GM19395 (cell line): ENCODE measurements at regions not wholly inside any gene's neighbourhood (a gene's known extent, or its start where the extent isn't known, plus 50 kb on each side); places are given as distances from the start of the nearest gene placed in this dataset.
"Not testable (repeated sequence)": the region's sequence is repeated elsewhere in the genome, so short reads cannot be mapped to it uniquely, and the experiment has no call there.

Experiments
- ATAC-seq: cut with Tn5 transposase; IDR thresholded peaks from one replicate; pipeline ENCODE4 v1.9.1; 2021; ENCODE audit warnings: mild to moderate bottlenecking, moderate library complexity; ENCODE audit not compliant: unreplicated experiment

DNA sequence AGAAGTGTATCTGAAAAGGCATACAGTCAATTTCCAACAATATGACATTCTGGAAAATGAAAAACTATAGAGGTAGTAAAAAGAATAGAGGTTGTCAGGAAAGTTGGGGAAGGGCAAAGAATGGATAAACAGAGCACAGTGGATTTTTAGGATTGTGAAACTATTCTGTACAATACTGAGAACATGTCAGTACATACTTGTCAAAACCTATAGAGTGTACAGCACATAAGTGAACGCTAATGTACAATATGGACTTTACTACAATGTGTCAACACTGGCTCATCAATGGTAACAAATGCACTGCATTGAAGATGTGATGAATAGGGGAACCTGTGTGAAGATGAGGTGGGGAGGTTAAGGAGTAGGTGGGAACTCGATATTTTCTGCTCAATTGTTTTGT lies 483.0 kb upstream of the PFKP start:
- no peak for ATAC-seq

DNA sequence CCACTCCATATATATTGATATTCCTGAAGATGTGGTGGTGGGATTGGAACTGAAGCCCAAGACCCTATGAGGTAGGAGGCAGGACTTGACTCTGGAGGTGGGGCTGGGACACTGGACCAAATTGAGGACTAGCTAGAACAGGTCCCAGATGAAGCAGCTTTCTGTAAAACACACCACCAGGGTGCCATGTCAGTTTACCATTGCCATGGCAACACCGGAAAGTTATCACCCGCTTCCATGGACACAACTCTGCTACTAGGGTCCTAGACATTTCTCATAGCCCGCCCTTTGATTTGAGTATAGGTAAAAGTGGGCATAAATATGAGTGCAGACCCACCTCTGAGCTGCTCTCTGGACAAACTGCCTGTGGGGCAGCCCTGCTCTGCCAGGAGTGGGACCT lies 490.5 kb upstream of the PFKP start:
- no peak for ATAC-seq

DNA sequence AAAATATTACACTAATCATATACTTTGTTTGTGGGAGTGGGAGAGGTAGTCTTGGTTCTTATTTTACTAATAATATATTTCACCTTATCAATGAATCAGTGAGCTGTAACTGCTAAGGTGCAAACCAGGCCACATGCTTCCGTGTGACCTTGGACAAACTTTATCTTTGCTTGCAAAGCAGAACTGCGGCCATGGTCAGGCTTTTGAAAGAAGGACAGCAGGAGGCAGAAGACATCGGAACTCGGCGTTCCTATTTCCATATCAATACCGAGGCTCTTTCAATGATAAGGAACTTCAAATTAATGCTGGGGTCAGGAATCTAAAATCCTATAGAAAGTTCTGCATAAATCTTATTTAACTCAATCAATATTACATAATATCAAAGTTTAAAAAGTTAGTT lies 491.9 kb upstream of the PFKP start:
- no peak for ATAC-seq

- no peak for ATAC-seq
Measured at GRCh38 chr10:2572611-2573010, 494.7 kb upstream of the PFKP start.

- ATAC-seq: peak; percentile 87
Measured at GRCh38 chr10:2556883-2557282, 510.5 kb upstream of the PFKP start.

DNA sequence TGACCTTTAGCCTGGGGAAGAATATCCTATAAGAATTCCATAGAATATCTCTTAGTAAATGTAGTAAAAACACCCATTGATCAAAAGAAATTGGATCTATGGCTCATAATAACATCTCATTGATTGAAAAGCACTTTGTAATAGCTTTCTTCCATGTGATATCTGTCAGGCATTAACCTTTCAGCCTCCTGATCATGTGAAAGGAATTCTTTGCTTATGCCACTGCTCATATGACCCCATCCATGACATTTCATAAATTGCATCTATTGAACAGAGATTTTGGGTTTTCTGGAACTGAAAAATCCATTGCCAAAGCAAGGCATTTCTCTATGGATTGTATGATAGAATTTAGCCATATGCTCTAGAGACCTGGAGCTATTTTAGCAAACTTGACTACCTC lies 519.3 kb upstream of the PFKP start:
- ATAC-seq: no peak

GRCh38 chr10:2547606-2548005 lies 519.7 kb upstream of the PFKP start:
- no peak for ATAC-seq

DNA sequence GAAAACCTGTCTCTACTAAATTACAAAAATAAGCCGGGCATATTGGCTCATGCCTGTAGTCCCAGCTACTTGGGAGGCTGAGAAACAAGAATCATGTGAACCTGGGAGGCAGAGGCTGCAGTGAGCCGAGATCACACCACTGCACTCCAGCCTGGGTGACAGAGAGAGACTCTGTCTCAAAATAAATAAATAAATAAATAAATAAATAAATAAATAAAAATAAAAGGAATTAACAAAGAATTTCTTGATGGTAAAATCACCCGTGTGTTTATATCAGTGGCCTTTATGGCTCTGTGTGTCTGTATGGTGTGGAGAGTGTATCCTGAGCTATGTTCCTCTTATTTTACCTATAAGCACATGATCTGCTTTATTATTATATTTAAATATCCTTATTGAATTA lies 520.5 kb upstream of the PFKP start:
- not testable (repeated sequence) for ATAC-seq

- no peak for ATAC-seq
Measured at GRCh38 chr10:2543974-2544373, 523.4 kb upstream of the PFKP start.

- ATAC-seq: no peak
Measured at GRCh38 chr10:2543142-2543886, 524.0 kb upstream of the PFKP start.

GRCh38 chr10:2541176-2541575 lies 526.2 kb upstream of the PFKP start:
- ATAC-seq: no peak

GRCh38 chr10:2529945-2530344 lies 537.4 kb upstream of the PFKP start:
- no peak for ATAC-seq

DNA sequence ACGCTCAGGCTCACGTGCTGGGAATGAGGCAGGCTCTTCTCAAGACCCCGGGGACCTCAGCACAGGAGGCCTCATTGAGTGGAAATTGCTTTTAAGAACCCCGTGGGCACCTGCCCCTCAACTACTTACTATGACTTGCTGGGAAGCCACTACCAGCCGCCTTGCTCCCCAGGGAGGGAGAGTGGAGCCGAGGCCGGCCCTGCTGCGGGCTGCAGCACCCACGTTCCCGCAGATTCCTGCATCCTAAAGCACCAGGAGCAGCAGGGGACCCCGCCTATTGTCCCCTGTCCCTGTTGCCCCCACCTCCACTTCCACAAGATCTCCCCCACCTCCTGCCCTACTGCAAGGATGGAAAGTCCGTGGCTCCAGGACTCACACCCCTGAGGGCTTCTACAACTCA lies 541.6 kb upstream of the PFKP start:
- ATAC-seq: no peak

- no peak for ATAC-seq
Measured at GRCh38 chr10:2519139-2519538, 548.2 kb upstream of the PFKP start.

GRCh38 chr10:2509081-2509531 lies 558.2 kb upstream of the PFKP start:
- no peak for ATAC-seq

DNA sequence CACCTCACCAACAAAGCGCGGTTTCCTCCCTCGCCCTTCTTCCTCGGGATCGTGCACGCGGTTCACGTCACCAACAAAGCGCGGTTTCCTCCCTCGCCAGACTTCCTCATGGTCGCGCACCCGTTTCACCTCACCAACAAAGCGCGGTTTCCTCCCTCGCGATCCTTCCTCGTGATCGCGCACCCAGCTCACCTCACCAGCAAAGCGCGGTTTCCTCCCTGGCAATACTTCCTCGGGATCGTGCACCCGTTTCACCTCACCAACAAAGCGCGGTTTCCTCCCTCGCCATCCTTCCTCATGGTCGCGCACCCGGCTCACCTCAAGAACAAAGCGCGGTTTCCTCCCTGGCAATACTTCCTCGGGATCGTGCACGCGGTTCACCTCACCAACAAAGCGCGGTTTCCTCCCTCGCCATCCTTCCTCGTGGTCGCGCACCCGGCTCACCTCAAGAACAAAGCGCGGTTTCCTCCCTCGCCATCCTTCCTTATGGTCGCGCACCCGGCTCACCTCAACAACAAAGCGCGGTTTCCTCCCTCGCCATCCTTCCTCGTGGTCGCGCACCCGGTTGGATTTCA lies 565.9 kb upstream of the PFKP start:
- ATAC-seq: not testable (repeated sequence)

- no peak for ATAC-seq
Measured at GRCh38 chr10:2494399-2494798, 572.9 kb upstream of the PFKP start.

GRCh38 chr10:2488446-2489005 lies 578.8 kb upstream of the PFKP start:
- no peak for ATAC-seq

- no peak for ATAC-seq
Measured at GRCh38 chr10:2487921-2488320, 579.4 kb upstream of the PFKP start.

DNA sequence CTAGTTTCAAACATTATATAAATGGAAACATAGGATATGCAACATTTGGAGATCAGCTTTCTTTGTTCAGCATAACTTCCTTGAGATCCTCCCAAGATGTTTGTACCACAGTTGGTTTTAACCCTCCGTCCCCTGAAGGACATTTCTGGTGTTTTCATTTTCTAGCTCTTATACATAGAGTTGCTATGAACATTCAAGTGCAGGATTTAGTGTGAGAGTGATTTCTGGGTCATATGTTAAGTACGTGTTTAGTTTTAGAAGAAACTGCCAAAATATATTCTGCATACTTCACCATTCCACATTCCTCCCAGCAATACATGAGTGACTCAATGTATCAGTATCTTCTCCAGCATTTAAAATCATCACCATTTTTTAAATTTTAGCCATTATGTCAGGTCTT lies 588.7 kb upstream of the PFKP start:
- no peak for ATAC-seq

- no peak for ATAC-seq
Measured at GRCh38 chr10:2476812-2477553, 590.4 kb upstream of the PFKP start.
